SU-DHL-6 (cell line): ENCODE measurements at regions not wholly inside any gene's neighbourhood (a gene's known extent, or its start where the extent isn't known, plus 50 kb on each side); places are given as distances from the start of the nearest gene placed in this dataset.

Source experiments
- H2AFZ ChIP-seq: fragments of 200-600 bp; sonication (generic); 2 replicates; pipeline ENCODE4 v1.6.1; 2014; ENCODE audit warnings: low read depth, mild to moderate bottlenecking, moderate library complexity, mixed read lengths, antibody characterized with exemption, low read length; ENCODE audit not compliant: severe bottlenecking
- H3F3A ChIP-seq: fragments of 200-600 bp; shearing (Covaris generic); 2 replicates; pipeline ENCODE4 v1.6.0; 2016; ENCODE audit warnings: antibody characterized with exemption, mild to moderate bottlenecking; ENCODE audit not compliant: insufficient read depth
- H3K27ac ChIP-seq: fragments of 200-600 bp; sonication (generic); 2 replicates; pipeline ENCODE4 v1.5.1; 2016; ENCODE audit warnings: low read depth, mild to moderate bottlenecking, low read length, moderate library complexity, mixed read lengths
- H3K27me3 ChIP-seq: fragments of 200-600 bp; sonication (generic), shearing (Covaris generic); 2 replicates; pipeline ENCODE4 v1.6.0; 2014; ENCODE audit warnings: mild to moderate bottlenecking, low read length
- H3K36me3 ChIP-seq: fragments of 200-600 bp; sonication (generic); 2 replicates; pipeline ENCODE4 v1.6.1; 2014; ENCODE audit warnings: mild to moderate bottlenecking, low read length, mixed read lengths
- H3K4me2 ChIP-seq: fragments of 300-600, 200-600 bp; shearing (Covaris generic), sonication (generic); 2 replicates; pipeline ENCODE4 v1.6.0; 2014; ENCODE audit warnings: low read length, low read depth, mild to moderate bottlenecking; ENCODE audit not compliant: poor library complexity, severe bottlenecking
- H3K4me3 ChIP-seq: fragments of 200-600 bp; sonication (generic); 2 replicates; pipeline ENCODE4 v1.5.1; 2014; ENCODE audit warnings: antibody characterized with exemption, low read length, mild to moderate bottlenecking, mixed read lengths; ENCODE audit not compliant: insufficient read depth, poor library complexity, severe bottlenecking
- H3K79me2 ChIP-seq: fragments of 200-600 bp; sonication (generic); 2 replicates; pipeline ENCODE4 v1.6.1; 2014; ENCODE audit warnings: mild to moderate bottlenecking, low read length, moderate library complexity; ENCODE audit not compliant: insufficient read depth
- H3K9ac ChIP-seq: fragments of 200-600 bp; sonication (generic); 2 replicates; pipeline ENCODE4 v1.7.0; 2014; ENCODE audit warnings: mild to moderate bottlenecking, low read length
- H3K9me2 ChIP-seq: fragments of 200-600 bp; sonication (generic); replicated peaks from 2 replicates; pipeline ENCODE4 v1.6.1; 2014; ENCODE audit warnings: low read length; ENCODE audit not compliant: insufficient read depth
- H3K9me3 ChIP-seq: fragments of 200-600 bp; sonication (generic); 2 replicates; pipeline ENCODE4 v1.6.1; 2014; ENCODE audit warnings: low read length, mixed read lengths; ENCODE audit not compliant: insufficient read depth
- H4K20me1 ChIP-seq: fragments of 200-600 bp; sonication (generic); 2 replicates; pipeline ENCODE4 v1.6.1; 2014; ENCODE audit warnings: low read depth, mild to moderate bottlenecking, antibody characterized with exemption, low read length, moderate library complexity, mixed read lengths
- EZH2phosphoT487 ChIP-seq: fragments of 200-600 bp; sonication (generic), shearing (Covaris generic); conservative IDR thresholded peaks from 2 replicates; pipeline ENCODE4 v1.6.1; 2018; ENCODE audit warnings: mild to moderate bottlenecking, antibody characterized with exemption, low read length, moderate library complexity, mixed read lengths
- TF ChIP-seq, protein P1 (sequence below): fragments of 200-600 bp; sonication (generic); IDR thresholded peaks from one replicate; pipeline ENCODE4 v1.5.1; 2017; ENCODE audit warnings: antibody characterized with exemption, mild to moderate bottlenecking, low read length, moderate library complexity; ENCODE audit not compliant: insufficient read depth, poor library complexity, severe bottlenecking

DNA sequence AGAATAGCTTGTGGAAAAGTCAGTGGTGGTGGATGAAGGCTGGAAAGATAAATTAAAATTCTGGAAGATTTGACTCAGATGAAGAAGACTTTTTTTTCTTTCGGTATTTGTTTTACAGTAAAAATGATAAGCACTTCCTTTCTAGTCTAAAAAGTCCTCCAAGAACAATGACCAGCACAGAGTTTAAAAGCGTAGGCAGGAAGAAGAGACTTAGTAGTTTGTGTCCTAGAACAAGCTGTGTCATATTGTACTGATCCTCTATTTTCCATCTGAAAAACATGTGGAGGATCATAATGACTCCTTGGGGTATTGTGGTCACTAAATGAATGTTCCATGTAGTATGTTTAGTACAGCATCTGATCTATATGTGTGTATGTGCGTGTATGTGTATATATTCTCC, 132.4 kb upstream of the FSHR start:
- no peaks in the 10 kb centered on the region for H3F3A ChIP-seq
- no peak overlapping the region for H3K4me3 ChIP-seq
- no peaks in the 10 kb centered on the region for H3K27me3 ChIP-seq
- H3K9me2 ChIP-seq, result no peaks in the 10 kb centered on the region
- H3K27ac ChIP-seq, result no peak overlapping the region
- no peak overlapping the region for H3K4me2 ChIP-seq
- H2AFZ ChIP-seq, result no peak overlapping the region
- TF ChIP-seq, protein P1, sequence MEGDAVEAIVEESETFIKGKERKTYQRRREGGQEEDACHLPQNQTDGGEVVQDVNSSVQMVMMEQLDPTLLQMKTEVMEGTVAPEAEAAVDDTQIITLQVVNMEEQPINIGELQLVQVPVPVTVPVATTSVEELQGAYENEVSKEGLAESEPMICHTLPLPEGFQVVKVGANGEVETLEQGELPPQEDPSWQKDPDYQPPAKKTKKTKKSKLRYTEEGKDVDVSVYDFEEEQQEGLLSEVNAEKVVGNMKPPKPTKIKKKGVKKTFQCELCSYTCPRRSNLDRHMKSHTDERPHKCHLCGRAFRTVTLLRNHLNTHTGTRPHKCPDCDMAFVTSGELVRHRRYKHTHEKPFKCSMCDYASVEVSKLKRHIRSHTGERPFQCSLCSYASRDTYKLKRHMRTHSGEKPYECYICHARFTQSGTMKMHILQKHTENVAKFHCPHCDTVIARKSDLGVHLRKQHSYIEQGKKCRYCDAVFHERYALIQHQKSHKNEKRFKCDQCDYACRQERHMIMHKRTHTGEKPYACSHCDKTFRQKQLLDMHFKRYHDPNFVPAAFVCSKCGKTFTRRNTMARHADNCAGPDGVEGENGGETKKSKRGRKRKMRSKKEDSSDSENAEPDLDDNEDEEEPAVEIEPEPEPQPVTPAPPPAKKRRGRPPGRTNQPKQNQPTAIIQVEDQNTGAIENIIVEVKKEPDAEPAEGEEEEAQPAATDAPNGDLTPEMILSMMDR, result no peak
- no peaks in the 10 kb centered on the region for H3K79me2 ChIP-seq
- no peaks in the 10 kb centered on the region for H3K9me3 ChIP-seq
- no peak overlapping the region for H3K9ac ChIP-seq
- no peaks in the 10 kb centered on the region for H3K36me3 ChIP-seq
- H4K20me1 ChIP-seq, result no peaks in the 10 kb centered on the region

DNA sequence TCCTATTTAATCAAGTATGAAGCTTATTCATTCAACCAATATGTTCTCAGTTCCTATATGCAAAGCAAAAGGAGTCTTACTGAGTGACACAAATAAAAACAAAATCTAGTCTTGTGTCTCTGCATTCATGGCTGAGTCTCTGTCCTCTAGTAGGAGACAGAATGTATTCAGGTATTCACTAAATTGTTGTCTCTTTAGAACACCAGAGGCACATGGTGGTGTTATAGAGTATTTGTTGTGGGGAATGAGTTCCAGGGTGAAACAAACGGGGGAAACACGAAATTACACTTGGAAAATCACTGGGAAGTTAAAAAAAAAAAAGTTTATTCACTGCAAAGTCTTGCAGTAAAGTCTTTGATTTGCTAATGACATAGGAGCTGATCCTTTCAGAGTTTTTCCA, 131.7 kb upstream of the FSHR start:
- TF ChIP-seq, protein P1, result no peak
- no peak for TF ChIP-seq EZH2phosphoT487
- no peak overlapping the region for H3K9ac ChIP-seq
- H2AFZ ChIP-seq, result no peak overlapping the region
- no peaks in the 10 kb centered on the region for H3F3A ChIP-seq
- no peaks in the 10 kb centered on the region for H3K36me3 ChIP-seq
- no peaks in the 10 kb centered on the region for H3K9me2 ChIP-seq
- H3K79me2 ChIP-seq, result no peaks in the 10 kb centered on the region
- no peaks in the 10 kb centered on the region for H4K20me1 ChIP-seq
- H3K4me2 ChIP-seq, result no peak overlapping the region
- no peaks in the 10 kb centered on the region for H3K9me3 ChIP-seq
- H3K27me3 ChIP-seq, result no peaks in the 10 kb centered on the region
- no peak overlapping the region for H3K27ac ChIP-seq
- H3K4me3 ChIP-seq, result no peak overlapping the region

DNA sequence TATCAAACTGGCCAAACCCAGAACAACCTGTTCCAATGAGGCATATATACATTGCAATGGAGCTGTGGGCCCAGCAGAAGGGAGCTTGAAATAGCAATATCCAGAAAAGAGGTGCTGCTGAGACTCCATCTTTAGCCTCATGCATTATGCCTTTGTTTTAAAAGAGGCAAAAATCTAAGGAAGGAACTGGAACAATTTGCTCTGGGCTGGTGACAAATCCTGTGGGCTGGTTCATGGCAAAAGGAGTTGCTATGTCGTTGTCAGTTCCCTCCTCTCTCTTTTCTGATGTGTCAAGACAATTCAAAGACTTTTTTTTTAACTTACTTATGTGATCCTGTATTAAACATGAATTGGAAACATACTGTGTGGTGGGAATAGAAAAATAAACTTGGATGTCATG, 124.2 kb upstream of the FSHR start:
- Histone ChIP-seq H3K9ac (no peak overlapping the region), H4K20me1 (no peaks in the 10 kb centered on the region), H3K4me3 (no peak overlapping the region), H3K4me2 (no peak overlapping the region), H3K9me3 (no peaks in the 10 kb centered on the region), H3K79me2 (no peaks in the 10 kb centered on the region), H3K27me3 (no peaks in the 10 kb centered on the region), H3K9me2 (no peaks in the 10 kb centered on the region), H3F3A (no peaks in the 10 kb centered on the region), H3K27ac (no peak overlapping the region), H3K36me3 (no peaks in the 10 kb centered on the region), H2AFZ (no peak overlapping the region)
- TF ChIP-seq, protein P1, result no peak
- no peak for TF ChIP-seq EZH2phosphoT487

DNA sequence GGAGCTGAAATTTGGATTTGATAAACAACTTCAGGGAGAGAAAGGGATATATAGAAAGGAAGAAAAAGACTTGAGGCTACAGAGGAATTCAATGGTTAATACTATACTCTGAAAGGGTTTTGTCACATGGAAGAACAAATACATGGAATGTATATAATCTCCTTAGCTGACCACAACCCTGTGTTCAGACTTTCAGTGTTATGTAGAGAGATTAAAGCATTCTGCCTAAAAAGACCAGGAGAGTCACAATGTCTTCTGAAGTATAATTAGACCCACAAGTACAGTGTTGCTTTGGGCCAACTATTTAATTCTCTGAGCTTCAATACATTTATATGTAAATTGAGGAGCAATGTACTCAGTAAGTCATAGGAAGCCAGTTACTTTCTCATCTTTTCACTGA, 123.8 kb upstream of the FSHR start:
- no peak overlapping the region for H3K9ac ChIP-seq
- no peaks in the 10 kb centered on the region for H3K27me3 ChIP-seq
- no peaks in the 10 kb centered on the region for H3K36me3 ChIP-seq
- no peak overlapping the region for H3K4me2 ChIP-seq
- no peaks in the 10 kb centered on the region for H3F3A ChIP-seq
- no peak overlapping the region for H3K27ac ChIP-seq
- no peaks in the 10 kb centered on the region for H3K79me2 ChIP-seq
- H3K4me3 ChIP-seq, result no peak overlapping the region
- H2AFZ ChIP-seq, result no peak overlapping the region
- H3K9me2 ChIP-seq, result no peaks in the 10 kb centered on the region
- TF ChIP-seq EZH2phosphoT487, result no peak
- TF ChIP-seq, protein P1, result no peak
- H3K9me3 ChIP-seq, result no peaks in the 10 kb centered on the region
- H4K20me1 ChIP-seq, result no peaks in the 10 kb centered on the region
